IMR-90 (cell line): ENCODE measurements at regions not wholly inside any gene's neighbourhood (a gene's known extent, or its start where the extent isn't known, plus 50 kb on each side); places are given as distances from the start of the nearest gene placed in this dataset.

ENCODE experiments used
- ATAC-seq: fragments of 200-7000 bp; cut with Tn5 transposase; 2 replicates; pipeline ENCODE4 v1.9.1; 2020; ENCODE audit warnings: low read depth, mild to moderate bottlenecking, moderate library complexity
- BruUV-seq: library from RNA; stranded (reverse); fragments of 400-500 nt; replicated peaks from 2 replicates; lab custom pipeline; 2021; lab: Mats Ljungman, UMichigan
- CTCF ChIA-PET: fragments of 300-600 bp; formaldehyde crosslinking; extraction: SDS; loops from one replicate; lab custom pipeline; 2021; ENCODE audit warnings: antibody characterized with exemption; lab: Yijun Ruan, JAX
- POLR2A ChIA-PET: fragments of 300-600 bp; sonication (Branson Sonifier 250); formaldehyde crosslinking; loops from one replicate; lab custom pipeline; 2022; ENCODE audit warnings: antibody characterized with exemption; ENCODE audit not compliant: unreplicated experiment; lab: Charles Lee
- DNase-seq: peaks from one replicate; pipeline ENCODE4 v3.0.0; 2013
- H2AFZ ChIP-seq: replicated peaks from 2 replicates; pipeline ENCODE3; 2013; ENCODE audit warnings: low read length, mild to moderate bottlenecking; ENCODE audit not compliant: poor library complexity
- H2AK5ac ChIP-seq: 2 replicates; pipeline ENCODE4 v1.6.1; 2013; ENCODE audit warnings: low read depth, low read length, inconsistent platforms
- H2AK9ac ChIP-seq: replicated peaks from 2 replicates; pipeline ENCODE3; 2013; ENCODE audit warnings: mild to moderate bottlenecking, low read depth, low read length, moderate library complexity; ENCODE audit not compliant: poor library complexity
- H2BK120ac ChIP-seq: 2 replicates; pipeline ENCODE4 v1.6.1; 2013; ENCODE audit warnings: low read depth, low read length, inconsistent platforms
- H2BK15ac ChIP-seq: 3 replicates; pipeline ENCODE4 v1.6.1; 2013; ENCODE audit warnings: low read depth, low read length, inconsistent platforms
- H2BK20ac ChIP-seq: 2 replicates; pipeline ENCODE4 v1.6.1; 2013; ENCODE audit warnings: low read depth, mild to moderate bottlenecking, inconsistent platforms, low read length, moderate library complexity
- H2BK5ac ChIP-seq: 2 replicates; pipeline ENCODE4 v1.6.1; 2013; ENCODE audit warnings: mild to moderate bottlenecking, low read depth, low read length, inconsistent platforms; ENCODE audit not compliant: poor library complexity, severe bottlenecking
- H3K14ac ChIP-seq: replicated peaks from 2 replicates; pipeline ENCODE4 v1.6.1; 2013; ENCODE audit warnings: low read depth, low read length, inconsistent platforms
- H3K18ac ChIP-seq: 2 replicates; pipeline ENCODE4 v1.6.1; 2013; ENCODE audit warnings: low read depth, low read length, control low read depth
- H3K23ac ChIP-seq: 2 replicates; pipeline ENCODE4 v1.6.1; 2013; ENCODE audit warnings: low read depth, low read length, inconsistent platforms
- H3K27ac ChIP-seq: 2 replicates; pipeline ENCODE4 v1.5.1; 2013; ENCODE audit warnings: mild to moderate bottlenecking, control low read depth, low read length; ENCODE audit not compliant: insufficient read depth
- H3K27me3 ChIP-seq: 2 replicates; pipeline ENCODE4 v1.6.1; 2013; ENCODE audit warnings: low read length; ENCODE audit not compliant: control insufficient read depth, insufficient read depth
- H3K36me3 ChIP-seq: 2 replicates; pipeline ENCODE4 v1.6.1; 2013; ENCODE audit warnings: low read length, mixed read lengths; ENCODE audit not compliant: control insufficient read depth, insufficient read depth
- H3K4ac ChIP-seq: 2 replicates; pipeline ENCODE4 v1.6.1; 2013; ENCODE audit warnings: low read depth, low read length, inconsistent platforms
- H3K4me1 ChIP-seq: 2 replicates; pipeline ENCODE4 v1.6.1; 2013; ENCODE audit warnings: low read length, mixed read lengths; ENCODE audit not compliant: control insufficient read depth, insufficient read depth
- H3K4me2 ChIP-seq: 2 replicates; pipeline ENCODE4 v1.6.1; 2013; ENCODE audit warnings: low read depth, mild to moderate bottlenecking, control low read depth, low read length, moderate library complexity
- H3K4me3 ChIP-seq: 2 replicates; pipeline ENCODE4 v1.5.1; 2013; ENCODE audit warnings: low read depth, mild to moderate bottlenecking, control low read depth, low read length, moderate library complexity; ENCODE audit not compliant: insufficient read depth
- H3K56ac ChIP-seq: 2 replicates; pipeline ENCODE4 v1.6.1; 2013; ENCODE audit warnings: low read length, inconsistent platforms; ENCODE audit not compliant: insufficient read depth; ENCODE audit errors: extremely low read depth
- H3K79me1 ChIP-seq, 2 experiments: 2 replicates each; pipeline ENCODE4 v1.6.1; 2013; ENCODE audit warnings: low read length in 2 of 2, inconsistent platforms in 1 of 2, low read depth in 1 of 2
- H3K9ac ChIP-seq: 2 replicates; pipeline ENCODE4 v1.6.1; 2013; ENCODE audit warnings: low read depth, low read length, control low read depth
- H3K9me1 ChIP-seq: 2 replicates; pipeline ENCODE4 v1.6.1; 2013; ENCODE audit warnings: low read length, inconsistent platforms; ENCODE audit not compliant: insufficient read depth
- H3K9me3 ChIP-seq: 2 replicates; pipeline ENCODE4 v1.6.1; 2013; ENCODE audit warnings: low read length; ENCODE audit not compliant: control insufficient read depth, insufficient read depth
- H4K20me1 ChIP-seq: 2 replicates; pipeline ENCODE4 v1.6.1; 2013; ENCODE audit warnings: low read length, inconsistent platforms; ENCODE audit not compliant: insufficient read depth
- H4K5ac ChIP-seq: 2 replicates; pipeline ENCODE4 v1.6.1; 2013; ENCODE audit warnings: mild to moderate bottlenecking, low read depth, low read length, control low read depth
- H4K8ac ChIP-seq, 2 experiments: 2 replicates each; pipeline ENCODE4 v1.6.1; 2013; ENCODE audit warnings: low read depth in 2 of 2, low read length in 2 of 2, control low read depth in 1 of 2, inconsistent platforms in 1 of 2
- H4K91ac ChIP-seq: 2 replicates; pipeline ENCODE4 v1.6.1; 2013; ENCODE audit warnings: low read depth, low read length, inconsistent platforms; ENCODE audit not compliant: insufficient read depth
- CHD1 ChIP-seq: IDR thresholded peaks from 2 replicates; pipeline ENCODE4 v1.6.1; 2012; ENCODE audit warnings: low read depth, low read length, improper control_type of control experiment
- FOS ChIP-seq: fragments of 150-350 bp; IDR thresholded peaks from 2 replicates; pipeline ENCODE4 v1.6.1; 2016; ENCODE audit warnings: low read depth, low read length
- MAFK ChIP-seq: IDR thresholded peaks from 2 replicates; pipeline ENCODE4 v1.6.1; 2012; ENCODE audit warnings: low read depth, low read length, improper control_type of control experiment
- MAZ ChIP-seq: IDR thresholded peaks from 2 replicates; pipeline ENCODE4 v1.6.1; 2012; ENCODE audit warnings: low read depth, mild to moderate bottlenecking, low read length, improper control_type of control experiment, moderate library complexity, borderline replicate concordance
- NFE2L2 ChIP-seq: fragments of 150-350 bp; IDR thresholded peaks from 2 replicates; pipeline ENCODE4 v1.6.1; 2016; ENCODE audit warnings: low read depth, mild to moderate bottlenecking, low read length
- POLR2A ChIP-seq: IDR thresholded peaks from 2 replicates; pipeline ENCODE4 v1.6.1; 2012; ENCODE audit warnings: mild to moderate bottlenecking, low read depth, low read length
- RAD21 ChIP-seq: IDR thresholded peaks from 2 replicates; pipeline ENCODE4 v1.6.1; 2012; ENCODE audit warnings: low read length, improper control_type of control experiment
- WGBS, 2 experiments: methylation state at CpG; one replicate each; pipeline versions ENCODE4 v1.1.5 to v1.1.7; 2013; ENCODE audit warnings: missing lambda C conversion rate in 2 of 2; ENCODE audit not compliant: insufficient read length in 1 of 2; ENCODE audit errors: extremely low coverage in 2 of 2; 5-methylcytosine and 5-hydroxymethylcytosine counted together
- dilution Hi-C: fragments of 300-500 bp; cut with HindIII; formaldehyde crosslinking; loops from one replicate; pipeline ENCODE4 v1.14.3; 2018; ENCODE audit warnings: low sequenced_read_pairs; ENCODE audit not compliant: unreplicated experiment
- in situ Hi-C: fragments of 300-500 bp; cut with MboI; formaldehyde crosslinking; loops from 3 replicates; pipeline ENCODE4 v1.14.3; 2019; ENCODE audit warnings: low sequenced_read_pairs, inconsistent platforms, mixed read lengths
- intact Hi-C: fragments of 100-400 bp; cut with micrococcal nuclease; formaldehyde crosslinking; loops from 2 replicates; pipeline ENCODE4 v1.10.0; 2022

DNA sequence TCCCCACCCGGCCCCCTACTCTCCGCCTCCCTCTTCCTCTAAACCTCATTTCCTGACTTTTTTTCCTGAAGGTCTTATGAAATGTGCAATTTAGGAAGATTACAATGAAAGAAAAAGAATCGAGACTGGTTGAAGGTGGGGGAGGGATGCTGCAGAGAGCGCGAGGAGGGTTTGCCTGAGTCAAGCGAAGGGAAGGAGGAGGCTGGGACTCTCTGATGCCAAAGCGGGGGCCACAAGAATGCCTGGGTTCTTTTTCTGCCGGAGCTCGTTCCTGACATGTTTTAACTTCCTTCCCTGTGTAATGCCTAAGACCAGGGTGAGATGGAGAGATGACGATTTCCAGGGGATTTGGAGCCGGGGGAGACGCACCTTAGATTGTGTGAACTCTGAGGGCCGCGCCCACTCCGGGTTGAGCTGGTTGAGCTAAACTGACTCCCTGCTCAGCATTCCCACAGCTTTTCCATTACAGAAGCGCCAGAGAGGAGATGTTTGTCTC is 270.5 kb upstream of the SORL1-AS1 start:
- H3K56ac ChIP-seq = peak overlapping the region; percentile 66; the same call in 1 of the 2 replicates
- H3K4me1 ChIP-seq = peaks cover 8% of the 10 kb centered on the region; the same call in 1 of the 2 replicates
- peak overlapping the region; percentile 20; the same call in 1 of the 3 replicates for H2BK15ac ChIP-seq
- peak overlapping the region; percentile 84 for H3K4me2 ChIP-seq
- H3K14ac ChIP-seq = no peak overlapping the region; the same call in 1 of the 2 replicates
- H3K36me3 ChIP-seq = no peaks in the 10 kb centered on the region
- peaks cover 3% of the 10 kb centered on the region; the same call in 1 of the 2 replicates for H3K9me1 ChIP-seq
- no peaks in the 10 kb centered on the region for H3K79me1 ChIP-seq
- ChIA-PET CTCF (interaction anchor here (0.8 to 1.5 kb wide), 2 partner anchors 68 to 236 kb away, joined by 3 read pairs; no protein-coding TSS in a partner anchor), POLR2A (no interaction called here)
- 0 out of 2 replicates have a peak overlapping the region, but pooled peaks have one; percentile 31 for H2BK20ac ChIP-seq
- H4K20me1 ChIP-seq = no peaks in the 10 kb centered on the region
- peak overlapping the region; percentile 69; the same call in 1 of the 2 replicates for H3K23ac ChIP-seq
- intact Hi-C loops (no loop called here), in situ Hi-C loops (no loop called here), dilution Hi-C loops (no loop called here)
- ATAC-seq = peak; percentile 28; the same call in 1 of the 2 replicates
- H3K27ac ChIP-seq = peak overlapping the region; percentile 61; the same call in 1 of the 2 replicates
- no peaks in the 10 kb centered on the region for H3K9me3 ChIP-seq
- whole genome bisulfite sequencing, 2 experiments = no CpG with 5 or more reads among the region's 16 CpGs
- no peaks in the 10 kb centered on the region for H3K27me3 ChIP-seq
- peak overlapping the region; percentile 60; the same call in 1 of the 2 replicates for H3K18ac ChIP-seq
- DNase-seq = no peak
- BruUV-seq = no TSS peak
- no peak overlapping the region; the same call in 1 of the 2 replicates for H4K91ac ChIP-seq
- no peak overlapping the region for H2AK5ac ChIP-seq
- H3K4ac ChIP-seq = peak overlapping the region; percentile 68
- H4K5ac ChIP-seq = peak overlapping the region; percentile 37
- H2AFZ ChIP-seq = peak overlapping the region; percentile 96
- TF ChIP-seq RAD21 = no peak
- TF ChIP-seq MAZ = no peak
- TF ChIP-seq FOS = no peak
- no peak for TF ChIP-seq NFE2L2
- TF ChIP-seq CHD1 = no peak
- TF ChIP-seq POLR2A = no peak
- TF ChIP-seq MAFK = no peak
- H4K8ac ChIP-seq = peak overlapping the region; percentile 62 to 81; a peak in 3 of 4 replicates
- no peak overlapping the region for H2BK5ac ChIP-seq
- peak overlapping the region; percentile 45 for H3K4me3 ChIP-seq
- H2BK120ac ChIP-seq = peak overlapping the region; percentile 17; the same call in 1 of the 2 replicates
- H2AK9ac ChIP-seq = no peak overlapping the region
- H3K9ac ChIP-seq = peak overlapping the region; percentile 60
